HTR-8/SVneo (cell line): ENCODE measurements at regions not wholly inside any gene's neighbourhood (a gene's known extent, or its start where the extent isn't known, plus 50 kb on each side); places are given as distances from the start of the nearest gene placed in this dataset.

Source experiments
- DNase-seq: peaks from one replicate; pipeline ENCODE4 v3.0.0; 2011; ENCODE audit warnings: low spot score, mixed read lengths; ENCODE audit not compliant: insufficient read length
- FAIRE-seq: peaks from 2 replicates; lab custom pipeline; 2011; peaks lifted over from hg19 to GRCh38; lab: Jason Lieb, UNC

- no peak for DNase-seq
- no peak for FAIRE-seq
Measured at GRCh38 chr4:146998157-146998556, 52.5 kb upstream of the TTC29 start.

GRCh38 chr4:147003956-147004809 lies 58.5 kb upstream of the TTC29 start:
- DNase-seq (no peak), FAIRE-seq (no peak)

GRCh38 chr4:147006229-147006628 lies 60.6 kb upstream of the TTC29 start:
- no peak for FAIRE-seq

GRCh38 chr4:147009875-147010274 lies 64.2 kb upstream of the TTC29 start:
- DNase-seq, result no peak

More at GRCh38 chr4:147006229-147006628, 60.6 kb upstream of the TTC29 start:
- DNase-seq, result no peak

GRCh38 chr4:147011411-147011810 lies 65.7 kb upstream of the TTC29 start:
- DNase-seq, result no peak

More at GRCh38 chr4:147009875-147010274, 64.2 kb upstream of the TTC29 start:
- FAIRE-seq, result no peak

GRCh38 chr4:147012059-147012707 lies 66.5 kb upstream of the TTC29 start:
- DNase-seq (no peak), FAIRE-seq (no peak)

More at GRCh38 chr4:147011411-147011810, 65.7 kb upstream of the TTC29 start:
- FAIRE-seq, result no peak

GRCh38 chr4:147014946-147015345 lies 69.3 kb upstream of the TTC29 start:
- FAIRE-seq, result no peak
- DNase-seq, result no peak

- no peak for DNase-seq
- no peak for FAIRE-seq
Measured at GRCh38 chr4:147015491-147015890, 69.8 kb upstream of the TTC29 start.

- no peak for DNase-seq
- no peak for FAIRE-seq
Measured at GRCh38 chr4:147017081-147017480, 71.4 kb upstream of the TTC29 start.

- FAIRE-seq (no peak), DNase-seq (peak; percentile 19)
Measured at GRCh38 chr4:147019091-147019490, 73.4 kb upstream of the TTC29 start.

- no peak for DNase-seq
- FAIRE-seq, result no peak
Measured at GRCh38 chr4:147020456-147020855, 74.8 kb upstream of the TTC29 start.

GRCh38 chr4:147025042-147025441 lies 79.4 kb upstream of the TTC29 start:
- no peak for FAIRE-seq
- DNase-seq, result no peak

- no peak for DNase-seq
- no peak for FAIRE-seq
Measured at GRCh38 chr4:147029296-147029695, 83.6 kb upstream of the TTC29 start.

GRCh38 chr4:147034372-147034771 lies 88.7 kb upstream of the TTC29 start:
- FAIRE-seq (no peak), DNase-seq (no peak)

- DNase-seq, result no peak
- no peak for FAIRE-seq
Measured at GRCh38 chr4:147037069-147037468, 91.4 kb upstream of the TTC29 start.

GRCh38 chr4:147039976-147040575 lies 94.4 kb upstream of the TTC29 start:
- FAIRE-seq, result no peak
- DNase-seq, result no peak

- no peak for DNase-seq
- FAIRE-seq, result no peak
Measured at GRCh38 chr4:147040874-147041273, 95.2 kb upstream of the TTC29 start.

GRCh38 chr4:147041376-147041775 lies 95.7 kb upstream of the TTC29 start:
- FAIRE-seq (no peak), DNase-seq (no peak)

- DNase-seq, result no peak
- FAIRE-seq, result no peak
Measured at GRCh38 chr4:147042046-147042445, 96.4 kb upstream of the TTC29 start.

- DNase-seq (no peak), FAIRE-seq (no peak)
Measured at GRCh38 chr4:147044241-147044640, 98.6 kb upstream of the TTC29 start.

- no peak for DNase-seq
- no peak for FAIRE-seq
Measured at GRCh38 chr4:147049946-147050345, 104.3 kb upstream of the TTC29 start.
